Mesendoderm (in vitro differentiated cells): ENCODE measurements at regions not wholly inside any gene's neighbourhood (a gene's known extent, or its start where the extent isn't known, plus 50 kb on each side); places are given as distances from the start of the nearest gene placed in this dataset.

Experiments used
- DNase-seq: peaks from one replicate; pipeline ENCODE4 v3.0.0; 2013
- H2AK5ac ChIP-seq: 2 replicates; pipeline ENCODE4 v1.6.1; 2013; ENCODE audit warnings: low read length, inconsistent platforms
- H2BK120ac ChIP-seq: 2 replicates; pipeline ENCODE4 v1.6.1; 2013; ENCODE audit warnings: low read depth, mild to moderate bottlenecking, low read length, moderate library complexity, mixed read lengths
- H2BK15ac ChIP-seq: replicated peaks from 2 replicates; pipeline ENCODE4 v1.6.1; 2013; ENCODE audit warnings: low read depth, mild to moderate bottlenecking, moderate library complexity
- H2BK5ac ChIP-seq: 2 replicates; pipeline ENCODE4 v1.6.1; 2013; ENCODE audit warnings: low read length, inconsistent platforms
- H3K18ac ChIP-seq: 2 replicates; pipeline ENCODE4 v1.6.1; 2013; ENCODE audit warnings: mild to moderate bottlenecking, low read length, mixed read lengths
- H3K23ac ChIP-seq: one replicate; pipeline ENCODE4 v1.6.1; 2013; ENCODE audit warnings: low read length
- H3K27ac ChIP-seq: 2 replicates; pipeline ENCODE4 v1.5.1; 2013; ENCODE audit warnings: low read depth, mild to moderate bottlenecking, inconsistent platforms, low read length, moderate library complexity
- H3K27me3 ChIP-seq: 2 replicates; pipeline ENCODE4 v1.6.1; 2013; ENCODE audit warnings: low read length, control low read depth, mild to moderate bottlenecking, inconsistent platforms; ENCODE audit not compliant: insufficient read depth, poor library complexity
- H3K36me3 ChIP-seq: 2 replicates; pipeline ENCODE4 v1.6.1; 2013; ENCODE audit warnings: low read length, inconsistent platforms; ENCODE audit not compliant: control insufficient read depth, insufficient read depth
- H3K4ac ChIP-seq: one replicate; pipeline ENCODE4 v1.6.1; 2013; ENCODE audit warnings: low read depth, mild to moderate bottlenecking, low read length, moderate library complexity
- H3K4me1 ChIP-seq: 2 replicates; pipeline ENCODE4 v1.6.1; 2013; ENCODE audit warnings: low read depth, low read length, inconsistent platforms; ENCODE audit not compliant: control insufficient read depth
- H3K4me2 ChIP-seq: 2 replicates; pipeline ENCODE4 v1.6.1; 2013; ENCODE audit warnings: low read length
- H3K4me3 ChIP-seq: 2 replicates; pipeline ENCODE4 v1.5.1; 2013; ENCODE audit warnings: mild to moderate bottlenecking, low read length
- H3K56ac ChIP-seq: one replicate; pipeline ENCODE4 v1.6.1; 2013; ENCODE audit warnings: low read length
- H3K79me1 ChIP-seq: 2 replicates; pipeline ENCODE4 v1.6.1; 2013; ENCODE audit warnings: low read length, inconsistent platforms
- H3K79me2 ChIP-seq: 2 replicates; pipeline ENCODE4 v1.6.1; 2013; ENCODE audit warnings: mild to moderate bottlenecking, low read length; ENCODE audit not compliant: control insufficient read depth, insufficient read depth
- H3K9ac ChIP-seq: 2 replicates; pipeline ENCODE4 v1.6.1; 2013; ENCODE audit warnings: low read length, inconsistent platforms
- H4K5ac ChIP-seq: one replicate; pipeline ENCODE4 v1.6.1; 2013; ENCODE audit warnings: low read length
- H4K8ac ChIP-seq: one replicate; pipeline ENCODE4 v1.6.1; 2013; ENCODE audit warnings: low read depth, mild to moderate bottlenecking, control low read depth, low read length, moderate library complexity
- WGBS: extraction: QIAGEN DNeasy Blood & Tissue Kit; methylation state at CpG from one replicate; pipeline ENCODE4 v1.1.7; 2013; ENCODE audit warnings: low lambda C conversion rate, missing lambda C conversion rate; ENCODE audit not compliant: insufficient coverage; ENCODE audit errors: extremely low coverage; 5-methylcytosine and 5-hydroxymethylcytosine counted together

GRCh38 chr3:137078040-137078439, 120.3 kb downstream of the IL20RB start:
- Histone ChIP-seq H3K79me1 (no peaks in the 10 kb centered on the region), H3K4ac (no peak overlapping the region), H3K9ac (no peak overlapping the region), H3K56ac (no peak overlapping the region), H3K27me3 (no peaks in the 10 kb centered on the region), H3K23ac (no peak overlapping the region), H3K4me1 (no peaks in the 10 kb centered on the region), H4K8ac (no peak overlapping the region), H3K79me2 (no peaks in the 10 kb centered on the region), H3K27ac (no peak overlapping the region), H3K18ac (no peak overlapping the region), H3K36me3 (no peaks in the 10 kb centered on the region), H2BK120ac (no peak overlapping the region), H2AK5ac (no peak overlapping the region), H2BK5ac (no peak overlapping the region), H3K4me2 (no peak overlapping the region), H4K5ac (no peak overlapping the region), H3K4me3 (no peak overlapping the region), H2BK15ac (no peak overlapping the region)
- no CpG with 5 or more reads among the region's 2 CpGs for WGBS
- no peak for DNase-seq

- Histone ChIP-seq H3K79me2 (no peaks in the 10 kb centered on the region), H3K27me3 (no peaks in the 10 kb centered on the region), H3K36me3 (no peaks in the 10 kb centered on the region), H2BK5ac (no peak overlapping the region), H3K4ac (no peak overlapping the region), H3K56ac (no peak overlapping the region), H3K9ac (no peak overlapping the region), H3K4me1 (no peaks in the 10 kb centered on the region), H3K23ac (no peak overlapping the region), H3K27ac (no peak overlapping the region), H2BK120ac (no peak overlapping the region), H4K5ac (no peak overlapping the region), H3K79me1 (no peaks in the 10 kb centered on the region), H3K18ac (no peak overlapping the region), H2BK15ac (no peak overlapping the region), H3K4me3 (no peak overlapping the region), H2AK5ac (no peak overlapping the region), H4K8ac (no peak overlapping the region), H3K4me2 (no peak overlapping the region)
- DNase-seq: no peak
- WGBS: no CpG with 5 or more reads among the region's 2 CpGs
Observed at GRCh38 chr3:137079571-137079970, 121.8 kb downstream of the IL20RB start.

GRCh38 chr3:137081711-137082110, 123.9 kb downstream of the IL20RB start:
- Histone ChIP-seq H3K4ac (no peak overlapping the region), H3K27ac (no peak overlapping the region), H3K9ac (no peak overlapping the region), H4K5ac (no peak overlapping the region), H3K79me2 (no peaks in the 10 kb centered on the region), H3K4me3 (no peak overlapping the region), H3K79me1 (no peaks in the 10 kb centered on the region), H3K4me2 (no peak overlapping the region), H3K36me3 (no peaks in the 10 kb centered on the region), H3K4me1 (no peaks in the 10 kb centered on the region), H2BK15ac (no peak overlapping the region), H3K18ac (no peak overlapping the region), H3K56ac (no peak overlapping the region), H3K23ac (no peak overlapping the region), H2BK120ac (no peak overlapping the region), H2BK5ac (no peak overlapping the region), H3K27me3 (no peaks in the 10 kb centered on the region), H4K8ac (no peak overlapping the region), H2AK5ac (no peak overlapping the region)
- DNase-seq: no peak
- no CpG with 5 or more reads among the region's 3 CpGs for WGBS

DNA sequence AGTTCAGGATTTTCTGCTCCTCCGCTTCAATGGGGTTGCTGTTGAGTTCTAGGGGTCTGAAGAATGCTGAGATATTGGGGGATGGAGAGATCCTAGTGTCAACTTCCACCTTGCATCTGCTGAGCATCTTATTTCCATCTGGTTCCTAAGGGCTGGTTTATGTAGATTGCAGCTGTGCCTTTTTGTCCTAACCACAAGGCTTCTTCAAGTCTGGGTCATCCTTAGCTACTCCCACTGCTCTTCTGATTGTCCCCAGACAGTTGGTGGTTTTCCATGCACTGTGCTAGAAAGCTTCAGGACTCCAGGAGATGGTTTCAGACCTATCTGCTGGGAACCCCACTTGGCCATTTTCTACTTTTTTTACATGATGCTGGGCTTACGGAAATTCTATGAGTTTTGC, 125.0 kb downstream of the IL20RB start:
- Histone ChIP-seq H3K4me3 (no peak overlapping the region), H2BK120ac (no peak overlapping the region), H4K8ac (no peak overlapping the region), H3K27me3 (no peaks in the 10 kb centered on the region), H3K4me2 (no peak overlapping the region), H3K18ac (no peak overlapping the region), H2BK5ac (no peak overlapping the region), H3K79me1 (no peaks in the 10 kb centered on the region), H3K79me2 (no peaks in the 10 kb centered on the region), H4K5ac (no peak overlapping the region), H3K27ac (no peak overlapping the region), H3K23ac (no peak overlapping the region), H3K4me1 (no peaks in the 10 kb centered on the region), H3K4ac (no peak overlapping the region), H3K36me3 (no peaks in the 10 kb centered on the region), H3K56ac (no peak overlapping the region), H2AK5ac (no peak overlapping the region), H3K9ac (no peak overlapping the region), H2BK15ac (no peak overlapping the region)
- no peak for DNase-seq
- WGBS: no CpG with 5 or more reads among the region's 2 CpGs

DNA sequence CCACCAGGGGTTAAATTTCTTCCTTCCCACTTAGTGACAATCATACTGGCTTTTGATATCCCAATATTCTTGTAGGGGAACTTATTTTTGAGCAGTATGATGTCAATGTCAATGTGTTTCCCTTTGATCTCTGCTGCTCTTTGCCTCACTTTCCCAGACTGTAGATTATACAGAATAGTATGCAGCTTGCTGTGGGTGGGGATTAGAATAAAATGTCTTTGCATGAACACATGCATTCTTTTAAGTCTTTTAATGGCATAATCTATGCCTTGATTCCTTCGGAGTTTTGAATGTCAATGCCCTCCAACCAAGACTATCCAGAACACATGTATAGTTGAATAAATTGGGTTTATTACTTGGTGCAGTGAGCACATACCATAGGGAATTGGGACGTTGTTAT, 125.5 kb downstream of the IL20RB start:
- no peak overlapping the region for H3K56ac ChIP-seq
- no peaks in the 10 kb centered on the region for H3K36me3 ChIP-seq
- H3K4ac ChIP-seq: no peak overlapping the region
- H3K79me1 ChIP-seq: no peaks in the 10 kb centered on the region
- no peak overlapping the region for H4K5ac ChIP-seq
- H2BK5ac ChIP-seq: no peak overlapping the region
- WGBS: 100% methylated on average over 1 of the region's 2 CpGs
- no peaks in the 10 kb centered on the region for H3K79me2 ChIP-seq
- no peak overlapping the region for H4K8ac ChIP-seq
- no peak overlapping the region for H2BK15ac ChIP-seq
- no peak overlapping the region for H3K18ac ChIP-seq
- no peaks in the 10 kb centered on the region for H3K27me3 ChIP-seq
- no peak overlapping the region for H2AK5ac ChIP-seq
- no peak overlapping the region for H3K9ac ChIP-seq
- no peak overlapping the region for H2BK120ac ChIP-seq
- H3K27ac ChIP-seq: no peak overlapping the region
- no peaks in the 10 kb centered on the region for H3K4me1 ChIP-seq
- no peak overlapping the region for H3K4me3 ChIP-seq
- no peak overlapping the region for H3K4me2 ChIP-seq
- no peak for DNase-seq
- no peak overlapping the region for H3K23ac ChIP-seq

GRCh38 chr3:137084586-137084985, 126.8 kb downstream of the IL20RB start:
- no peak overlapping the region for H3K23ac ChIP-seq
- no peak overlapping the region for H3K9ac ChIP-seq
- no peaks in the 10 kb centered on the region for H3K79me1 ChIP-seq
- no peaks in the 10 kb centered on the region for H3K4me1 ChIP-seq
- H2BK120ac ChIP-seq: no peak overlapping the region
- no peaks in the 10 kb centered on the region for H3K36me3 ChIP-seq
- H3K27me3 ChIP-seq: no peaks in the 10 kb centered on the region
- no peak overlapping the region for H3K4me3 ChIP-seq
- no peak overlapping the region for H4K5ac ChIP-seq
- H2BK15ac ChIP-seq: no peak overlapping the region
- DNase-seq: peak; percentile 49
- H3K27ac ChIP-seq: no peak overlapping the region
- H3K4ac ChIP-seq: no peak overlapping the region
- no peak overlapping the region for H3K4me2 ChIP-seq
- H2BK5ac ChIP-seq: no peak overlapping the region
- H3K18ac ChIP-seq: no peak overlapping the region
- H3K79me2 ChIP-seq: no peaks in the 10 kb centered on the region
- no peak overlapping the region for H4K8ac ChIP-seq
- H2AK5ac ChIP-seq: no peak overlapping the region
- H3K56ac ChIP-seq: peak overlapping the region; percentile 3
- WGBS: no CpG with 5 or more reads among the region's 4 CpGs
